ENCODE measurements at regions not wholly inside any gene's neighbourhood (a gene's known extent, or its start where the extent isn't known, plus 50 kb on each side); places are given as distances from the start of the nearest gene placed in this dataset.

GRCh38 chr2:8312861-8313830, 368.7 kb upstream of the ID2 start:
- TF ChIP-seq CTCF (IDR thresholded peaks at IDR 0.05): no peak
- no peak for TF ChIP-seq POLR2A (IDR thresholded peaks at IDR 0.05)

Data from adrenal gland (tissue), 5 donors.